ENCODE measurements at regions not wholly inside any gene's neighbourhood (a gene's known extent, or its start where the extent isn't known, plus 50 kb on each side); places are given as distances from the start of the nearest gene placed in this dataset.

DNA sequence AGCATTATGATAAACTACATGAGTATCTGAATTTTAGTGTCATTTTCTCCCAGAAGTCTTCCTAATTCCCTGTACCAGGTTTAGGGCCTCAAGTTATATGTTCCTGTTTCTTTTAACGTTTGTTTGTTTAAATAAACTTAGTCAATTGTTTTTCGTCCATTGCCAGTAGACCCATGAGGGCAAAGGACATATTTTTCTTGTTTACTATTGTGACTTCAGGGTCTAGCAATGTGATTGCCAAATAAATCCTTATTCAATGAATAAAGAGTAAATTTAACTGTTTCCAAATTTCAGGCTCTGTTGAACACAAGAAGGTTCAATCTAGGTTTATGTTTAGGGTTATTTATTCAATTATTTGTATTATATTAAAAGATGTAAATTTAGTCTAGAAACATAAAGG, 391.6 kb upstream of the MGAT4C start:
- no peak overlapping the region for H3K9ac ChIP-seq (ENCODE audit: low read length)
- no peaks in the 10 kb centered on the region for H3K36me3 ChIP-seq (ENCODE audit: control insufficient read depth, low read depth, low read length)
- H3K4me1 ChIP-seq (ENCODE audit: control insufficient read depth, low read depth, low read length): no peaks in the 10 kb centered on the region
- H3K9me3 ChIP-seq (ENCODE audit: control insufficient read depth, low read depth, low read length): no peaks in the 10 kb centered on the region
- no peak overlapping the region for H3K4me3 ChIP-seq (ENCODE audit: low read length)
- no peak overlapping the region for H3K27ac ChIP-seq (ENCODE audit: low read length)
- H3K27me3 ChIP-seq (ENCODE audit: control insufficient read depth, insufficient read depth, low read length): no peaks in the 10 kb centered on the region

DNA sequence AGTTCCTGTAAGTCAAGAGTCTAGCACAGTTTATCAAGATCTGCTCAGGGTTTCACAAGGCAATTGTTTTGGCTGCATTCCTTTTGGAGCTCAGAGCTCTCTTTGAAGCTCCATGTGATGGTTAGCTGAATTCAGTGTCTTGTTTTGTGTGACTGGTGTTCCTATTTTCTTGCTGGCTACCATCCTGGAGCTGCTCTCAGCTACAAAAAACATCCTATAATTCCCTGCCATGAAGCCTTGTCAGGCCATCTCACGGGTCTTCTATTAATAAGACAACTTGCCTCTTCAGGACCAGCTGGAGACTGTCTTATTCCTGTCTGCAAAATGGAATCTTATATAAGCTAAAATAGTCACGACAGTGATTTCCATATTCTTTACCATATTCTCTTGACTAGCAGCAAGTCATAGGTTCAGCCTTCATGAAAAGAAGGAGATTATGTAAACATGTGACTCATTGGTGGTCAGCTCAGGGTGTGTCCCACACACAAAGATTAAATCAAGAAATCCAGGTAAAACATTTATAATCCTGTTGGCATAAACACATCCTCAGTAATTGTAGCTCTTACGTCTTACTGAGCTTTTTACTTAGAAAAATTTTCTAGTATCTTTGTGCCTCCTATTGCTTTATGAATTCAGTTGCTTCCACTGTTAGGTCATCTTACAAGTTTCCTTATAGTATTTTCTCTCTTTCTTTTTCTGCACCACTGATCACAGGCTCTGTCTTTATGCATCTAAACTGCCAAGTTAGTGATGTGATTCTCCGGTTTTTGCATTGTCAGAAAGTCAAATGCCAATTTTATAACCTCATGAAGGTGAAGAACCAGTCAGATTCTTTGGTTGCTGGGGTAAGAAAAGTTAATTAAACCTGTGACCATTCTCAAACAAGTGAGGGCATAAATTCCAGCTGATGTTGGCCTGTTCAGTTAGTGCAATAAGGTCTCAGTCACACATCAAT, 378.5 kb upstream of the MGAT4C start:
- Histone ChIP-seq H3K9me3 (ENCODE audit: control insufficient read depth, low read depth, low read length) (no peaks in the 10 kb centered on the region), H3K4me1 (ENCODE audit: control insufficient read depth, low read depth, low read length) (no peaks in the 10 kb centered on the region), H3K9ac (ENCODE audit: low read length) (no peak overlapping the region), H3K36me3 (ENCODE audit: control insufficient read depth, low read depth, low read length) (no peaks in the 10 kb centered on the region), H3K27ac (ENCODE audit: low read length) (no peak overlapping the region), H3K27me3 (ENCODE audit: control insufficient read depth, insufficient read depth, low read length) (no peaks in the 10 kb centered on the region), H3K4me3 (ENCODE audit: low read length) (no peak overlapping the region)

DNA sequence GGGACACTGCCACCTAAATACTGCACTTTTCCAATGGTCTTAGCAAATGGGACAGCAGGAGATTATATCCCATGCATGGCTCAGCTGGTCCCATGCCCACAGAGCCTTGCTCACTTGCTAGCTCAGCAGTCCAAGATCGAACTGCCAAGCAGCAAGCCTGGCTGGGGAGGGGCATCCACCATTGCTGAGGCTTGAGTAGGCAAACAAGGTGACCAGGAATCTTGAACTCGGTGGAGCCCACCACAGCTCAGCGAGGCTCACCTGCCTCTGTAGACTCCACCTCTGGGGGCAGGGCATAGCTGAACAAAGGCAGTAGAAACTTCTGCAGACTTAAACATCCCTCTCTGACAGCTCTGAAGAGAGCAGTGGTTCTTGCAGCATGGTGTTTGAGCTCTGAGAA, 370.8 kb upstream of the MGAT4C start:
- H3K36me3 ChIP-seq (ENCODE audit: control insufficient read depth, low read depth, low read length): no peaks in the 10 kb centered on the region

DNA sequence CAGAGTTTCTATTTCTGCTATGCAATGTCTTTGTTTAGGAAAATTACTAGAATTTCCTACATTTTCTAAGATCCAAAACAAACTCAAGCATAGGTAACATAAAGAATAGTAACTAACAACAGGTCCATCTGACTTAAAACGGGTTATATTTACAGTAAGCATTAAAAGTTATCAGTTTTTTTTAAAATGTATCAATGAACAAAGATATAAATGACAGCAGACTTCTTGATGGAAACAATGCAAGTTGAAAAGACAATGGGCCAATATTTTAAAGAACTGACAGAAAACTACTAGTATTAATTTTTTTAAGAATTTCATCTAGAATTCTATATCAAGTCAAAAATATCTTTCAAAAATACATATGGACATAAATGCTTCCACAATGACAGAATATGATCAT, 367.1 kb upstream of the MGAT4C start:
- Histone ChIP-seq H3K27ac (ENCODE audit: low read length) (no peak overlapping the region), H3K36me3 (ENCODE audit: control insufficient read depth, low read depth, low read length) (no peaks in the 10 kb centered on the region), H3K4me1 (ENCODE audit: control insufficient read depth, low read depth, low read length) (no peaks in the 10 kb centered on the region), H3K27me3 (ENCODE audit: control insufficient read depth, insufficient read depth, low read length) (no peaks in the 10 kb centered on the region), H3K9ac (ENCODE audit: low read length) (no peak overlapping the region), H3K4me3 (ENCODE audit: low read length) (no peak overlapping the region), H3K9me3 (ENCODE audit: control insufficient read depth, low read depth, low read length) (peaks cover 11% of the 10 kb centered on the region)

More for the DNA sequence above, 370.8 kb upstream of the MGAT4C start:
- Histone ChIP-seq H3K4me1 (ENCODE audit: control insufficient read depth, low read depth, low read length) (no peaks in the 10 kb centered on the region), H3K27ac (ENCODE audit: low read length) (no peak overlapping the region), H3K9ac (ENCODE audit: low read length) (no peak overlapping the region), H3K9me3 (ENCODE audit: control insufficient read depth, low read depth, low read length) (peaks cover 11% of the 10 kb centered on the region), H3K27me3 (ENCODE audit: control insufficient read depth, insufficient read depth, low read length) (no peaks in the 10 kb centered on the region), H3K4me3 (ENCODE audit: low read length) (no peak overlapping the region)

DNA sequence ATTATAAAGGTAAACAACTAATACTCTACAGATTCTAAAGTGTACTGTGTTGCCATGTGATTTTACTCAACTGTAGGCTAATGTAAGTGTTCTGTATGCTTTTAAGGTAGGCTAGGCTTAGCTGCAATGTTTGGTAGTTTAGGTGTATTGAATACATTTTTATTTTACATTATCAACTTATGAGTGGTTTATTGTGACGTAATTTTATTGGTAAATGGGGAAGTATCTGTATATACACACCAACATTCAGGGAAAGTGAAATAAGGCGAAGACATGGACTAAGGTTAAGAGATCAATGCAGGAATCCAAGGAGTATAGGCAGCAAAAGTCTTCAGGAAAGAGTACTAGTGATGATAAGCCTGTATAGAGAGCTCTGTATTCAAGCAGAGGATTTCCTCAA, 365.8 kb upstream of the MGAT4C start:
- Histone ChIP-seq H3K36me3 (ENCODE audit: control insufficient read depth, low read depth, low read length) (no peaks in the 10 kb centered on the region), H3K27me3 (ENCODE audit: control insufficient read depth, insufficient read depth, low read length) (no peaks in the 10 kb centered on the region), H3K4me1 (ENCODE audit: control insufficient read depth, low read depth, low read length) (no peaks in the 10 kb centered on the region), H3K4me3 (ENCODE audit: low read length) (no peak overlapping the region), H3K9ac (ENCODE audit: low read length) (no peak overlapping the region), H3K9me3 (ENCODE audit: control insufficient read depth, low read depth, low read length) (peaks cover 11% of the 10 kb centered on the region), H3K27ac (ENCODE audit: low read length) (no peak overlapping the region)

DNA sequence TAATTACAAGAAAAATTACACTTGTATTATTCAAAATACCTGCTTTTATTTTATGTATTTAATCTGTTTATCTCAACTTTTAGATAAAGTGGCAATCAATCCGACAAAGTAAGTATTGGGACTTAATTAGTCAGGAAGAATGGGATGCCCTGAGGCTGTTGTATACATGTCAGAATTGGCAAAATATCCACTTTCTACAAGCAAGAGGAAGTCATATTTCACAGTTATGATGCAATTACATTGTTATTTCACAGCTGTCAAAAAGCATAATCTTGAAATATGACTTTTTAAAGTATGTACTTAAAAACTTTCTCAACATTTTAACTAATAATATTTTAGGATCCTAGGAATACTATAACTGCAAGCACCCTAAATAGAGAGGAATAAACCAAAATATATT, 357.1 kb upstream of the MGAT4C start:
- Histone ChIP-seq H3K4me3 (ENCODE audit: low read length) (no peak overlapping the region), H3K9ac (ENCODE audit: low read length) (no peak overlapping the region), H3K4me1 (ENCODE audit: control insufficient read depth, low read depth, low read length) (no peaks in the 10 kb centered on the region), H3K9me3 (ENCODE audit: control insufficient read depth, low read depth, low read length) (no peaks in the 10 kb centered on the region), H3K36me3 (ENCODE audit: control insufficient read depth, low read depth, low read length) (no peaks in the 10 kb centered on the region), H3K27me3 (ENCODE audit: control insufficient read depth, insufficient read depth, low read length) (no peaks in the 10 kb centered on the region), H3K27ac (ENCODE audit: low read length) (no peak overlapping the region)

DNA sequence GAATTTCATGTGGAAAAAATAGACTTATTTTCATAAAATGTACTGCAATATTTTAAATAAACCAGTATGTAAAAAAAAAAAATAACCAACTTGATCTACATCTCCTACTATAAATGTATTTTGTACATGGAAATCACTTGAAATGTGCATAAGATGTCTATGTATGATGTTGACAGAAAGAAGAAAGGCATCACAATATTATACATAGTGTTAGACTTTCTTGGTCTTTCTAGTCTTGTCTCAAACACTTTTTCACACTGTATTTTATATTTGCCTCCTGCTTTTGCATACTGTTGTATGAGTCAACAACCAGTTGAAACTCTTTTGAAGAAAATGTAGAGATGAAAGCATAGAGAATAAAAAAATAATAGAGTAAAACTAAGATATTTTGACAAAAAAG, 352.4 kb upstream of the MGAT4C start:
- Histone ChIP-seq H3K9me3 (ENCODE audit: control insufficient read depth, low read depth, low read length) (no peaks in the 10 kb centered on the region), H3K4me1 (ENCODE audit: control insufficient read depth, low read depth, low read length) (no peaks in the 10 kb centered on the region), H3K36me3 (ENCODE audit: control insufficient read depth, low read depth, low read length) (no peaks in the 10 kb centered on the region), H3K9ac (ENCODE audit: low read length) (no peak overlapping the region), H3K4me3 (ENCODE audit: low read length) (no peak overlapping the region), H3K27me3 (ENCODE audit: control insufficient read depth, insufficient read depth, low read length) (no peaks in the 10 kb centered on the region), H3K27ac (ENCODE audit: low read length) (no peak overlapping the region)

DNA sequence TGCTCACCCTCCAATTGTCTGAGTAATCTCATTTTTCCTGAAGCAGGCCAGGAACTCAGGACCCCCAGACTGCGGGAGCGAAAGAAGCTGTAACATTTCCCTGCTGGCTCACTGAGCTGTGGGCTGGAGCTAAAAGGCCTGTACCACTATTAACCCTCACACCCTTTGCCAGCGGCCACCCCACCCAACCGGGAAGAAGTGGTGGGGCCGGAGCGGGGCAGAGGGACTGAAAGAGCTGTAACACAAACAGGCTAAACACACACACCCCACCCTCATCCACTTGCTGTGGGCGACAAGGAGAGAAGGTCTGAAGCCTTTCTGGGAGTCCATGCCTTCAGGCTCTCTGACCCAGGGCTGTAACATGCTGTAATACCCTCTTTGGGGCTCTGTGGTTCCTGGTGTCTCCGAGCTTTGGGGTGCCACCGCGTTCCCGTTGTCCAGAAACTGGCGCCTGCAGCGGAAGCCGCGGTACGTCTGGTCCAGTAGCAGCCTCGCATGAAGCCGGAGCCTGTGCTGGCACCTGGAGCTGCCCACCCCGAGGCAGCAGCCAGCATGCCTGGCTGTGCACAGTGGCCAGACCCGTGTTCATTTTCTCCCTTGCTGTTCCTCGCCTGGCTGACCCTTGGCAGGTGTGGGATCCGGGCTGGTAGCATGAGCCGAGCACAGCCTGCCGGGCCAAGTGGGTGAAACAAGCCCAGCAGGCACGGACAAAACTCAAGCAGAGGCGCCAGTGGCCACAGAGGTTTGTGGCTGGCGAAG, 345.5 kb upstream of the MGAT4C start:
- H3K4me1 ChIP-seq (ENCODE audit: control insufficient read depth, low read depth, low read length): no peaks in the 10 kb centered on the region
- H3K9ac ChIP-seq (ENCODE audit: low read length): no peak overlapping the region
- H3K4me3 ChIP-seq (ENCODE audit: low read length): no peak overlapping the region
- H3K27me3 ChIP-seq (ENCODE audit: control insufficient read depth, insufficient read depth, low read length): no peaks in the 10 kb centered on the region
- H3K9me3 ChIP-seq (ENCODE audit: control insufficient read depth, low read depth, low read length): no peaks in the 10 kb centered on the region
- H3K36me3 ChIP-seq (ENCODE audit: control insufficient read depth, low read depth, low read length): no peaks in the 10 kb centered on the region
- H3K27ac ChIP-seq (ENCODE audit: low read length): no peak overlapping the region

DNA sequence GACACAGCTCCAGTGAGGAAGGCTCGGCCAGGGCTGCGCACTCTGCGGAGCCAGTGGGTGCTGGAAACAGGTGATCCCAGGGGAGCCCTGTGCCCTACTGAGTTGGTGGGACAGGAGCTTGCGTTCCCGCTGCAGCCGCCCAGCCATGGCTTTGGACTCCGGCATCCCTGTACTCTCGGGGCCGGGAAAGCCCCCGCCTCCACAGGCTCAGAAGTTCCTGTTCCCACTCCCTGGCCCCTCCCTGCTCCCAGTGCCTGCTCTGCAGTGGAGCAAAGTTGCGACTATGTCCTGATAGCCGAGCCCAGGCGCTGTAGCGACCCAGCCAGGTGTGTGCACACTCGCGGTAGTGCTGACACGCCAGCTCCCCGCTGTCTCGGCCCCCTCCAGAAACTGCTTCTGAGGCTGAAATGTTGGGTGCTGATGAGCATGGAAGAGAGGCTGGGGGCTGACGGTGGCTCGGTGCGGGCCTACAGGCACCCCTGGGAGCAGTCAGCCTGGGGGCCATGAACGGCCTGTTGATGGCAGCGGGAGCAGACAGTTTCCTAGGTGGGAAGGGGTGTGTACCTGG, 344.6 kb upstream of the MGAT4C start:
- H3K4me1 ChIP-seq (ENCODE audit: control insufficient read depth, low read depth, low read length): no peaks in the 10 kb centered on the region
- no peaks in the 10 kb centered on the region for H3K27me3 ChIP-seq (ENCODE audit: control insufficient read depth, insufficient read depth, low read length)
- no peaks in the 10 kb centered on the region for H3K9me3 ChIP-seq (ENCODE audit: control insufficient read depth, low read depth, low read length)
- no peaks in the 10 kb centered on the region for H3K36me3 ChIP-seq (ENCODE audit: control insufficient read depth, low read depth, low read length)
- H3K27ac ChIP-seq (ENCODE audit: low read length): no peak overlapping the region
- no peak overlapping the region for H3K9ac ChIP-seq (ENCODE audit: low read length)
- H3K4me3 ChIP-seq (ENCODE audit: low read length): no peak overlapping the region

DNA sequence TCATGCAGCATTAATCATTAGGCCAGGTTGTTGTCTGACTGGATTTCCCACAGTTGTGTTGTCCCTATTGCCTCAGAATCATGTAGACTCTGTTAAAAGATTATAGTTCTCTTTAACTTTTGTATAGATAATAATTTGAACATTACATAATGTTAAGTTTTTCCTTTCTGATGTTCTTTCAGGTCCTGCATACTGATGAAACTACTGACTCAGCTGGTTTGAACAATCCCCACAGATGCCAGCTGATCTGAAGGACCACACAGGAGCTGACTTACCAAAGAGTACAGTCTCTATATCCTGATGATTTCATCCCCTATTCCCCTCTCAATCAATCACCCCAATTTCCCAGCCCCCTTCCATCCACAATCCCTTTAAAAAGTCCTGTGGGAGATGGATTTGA, 341.2 kb upstream of the MGAT4C start:
- H3K36me3 ChIP-seq (ENCODE audit: control insufficient read depth, low read depth, low read length): no peaks in the 10 kb centered on the region
- no peaks in the 10 kb centered on the region for H3K9me3 ChIP-seq (ENCODE audit: control insufficient read depth, low read depth, low read length)
- H3K27me3 ChIP-seq (ENCODE audit: control insufficient read depth, insufficient read depth, low read length): no peaks in the 10 kb centered on the region
- no peak overlapping the region for H3K9ac ChIP-seq (ENCODE audit: low read length)
- no peaks in the 10 kb centered on the region for H3K4me1 ChIP-seq (ENCODE audit: control insufficient read depth, low read depth, low read length)
- H3K4me3 ChIP-seq (ENCODE audit: low read length): no peak overlapping the region
- no peak overlapping the region for H3K27ac ChIP-seq (ENCODE audit: low read length)

DNA sequence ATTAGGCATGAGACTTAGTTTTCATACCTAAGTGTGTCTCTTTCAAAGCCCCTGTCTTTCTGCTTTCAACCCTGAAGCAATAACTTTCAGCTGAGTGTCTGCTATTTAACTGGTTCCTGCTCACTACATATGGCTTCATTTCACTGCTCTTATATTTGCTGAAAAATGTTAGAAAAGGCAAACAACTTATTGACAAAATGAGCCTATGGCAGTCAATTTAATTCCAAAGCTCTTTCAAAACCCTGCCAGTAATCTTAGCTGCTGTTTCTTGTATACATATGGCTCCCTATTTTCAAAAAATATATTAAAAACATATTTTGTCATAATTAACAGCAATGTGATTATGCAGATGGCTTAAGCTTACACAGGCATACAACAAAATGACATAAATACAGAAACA, 334.1 kb upstream of the MGAT4C start:
- Histone ChIP-seq H3K4me1 (ENCODE audit: control insufficient read depth, low read depth, low read length) (no peaks in the 10 kb centered on the region), H3K36me3 (ENCODE audit: control insufficient read depth, low read depth, low read length) (no peaks in the 10 kb centered on the region), H3K9ac (ENCODE audit: low read length) (no peak overlapping the region), H3K9me3 (ENCODE audit: control insufficient read depth, low read depth, low read length) (no peaks in the 10 kb centered on the region), H3K27me3 (ENCODE audit: control insufficient read depth, insufficient read depth, low read length) (no peaks in the 10 kb centered on the region), H3K4me3 (ENCODE audit: low read length) (no peak overlapping the region), H3K27ac (ENCODE audit: low read length) (no peak overlapping the region)

All from iPS-18a (cell line).